DMS153 (cell line): ENCODE measurements at regions not wholly inside any gene's neighbourhood (a gene's known extent, or its start where the extent isn't known, plus 50 kb on each side); places are given as distances from the start of the nearest gene placed in this dataset.

Source experiments
- DNase-seq: peaks from one replicate; lab custom pipeline; 2025; lab: John Stamatoyannopoulos, UW

GRCh38 chr3:124407260-124407659 lies 323.0 kb upstream of the UMPS start:
- no peak for DNase-seq

GRCh38 chr3:124409650-124410275 lies 320.5 kb upstream of the UMPS start:
- no peak for DNase-seq

- DNase-seq: no peak
Observed at GRCh38 chr3:124410471-124410870, 319.8 kb upstream of the UMPS start.

- no peak for DNase-seq
Observed at GRCh38 chr3:124411728-124412127, 318.5 kb upstream of the UMPS start.

GRCh38 chr3:124412644-124413043 lies 317.6 kb upstream of the UMPS start:
- DNase-seq: no peak

- no peak for DNase-seq
Observed at GRCh38 chr3:124413393-124413792, 316.9 kb upstream of the UMPS start.

- no peak for DNase-seq
Observed at GRCh38 chr3:124413989-124414598, 316.2 kb upstream of the UMPS start.

- no peak for DNase-seq
Observed at GRCh38 chr3:124415446-124415960, 314.7 kb upstream of the UMPS start.

- DNase-seq: no peak
Observed at GRCh38 chr3:124419303-124419702, 310.9 kb upstream of the UMPS start.

- no peak for DNase-seq
Observed at GRCh38 chr3:124420392-124420791, 309.9 kb upstream of the UMPS start.

- no peak for DNase-seq
Observed at GRCh38 chr3:124422805-124423204, 307.4 kb upstream of the UMPS start.

GRCh38 chr3:124424396-124424795 lies 305.9 kb upstream of the UMPS start:
- no peak for DNase-seq

- DNase-seq: no peak
Observed at GRCh38 chr3:124425972-124426371, 304.3 kb upstream of the UMPS start.

- no peak for DNase-seq
Observed at GRCh38 chr3:124428372-124429128, 301.7 kb upstream of the UMPS start.

GRCh38 chr3:124429129-124429815 lies 301.0 kb upstream of the UMPS start:
- peak; percentile 92 for DNase-seq

GRCh38 chr3:124431331-124431994 lies 298.8 kb upstream of the UMPS start:
- no peak for DNase-seq

- DNase-seq: no peak
Observed at GRCh38 chr3:124434176-124434575, 296.1 kb upstream of the UMPS start.

GRCh38 chr3:124435467-124435866 lies 294.8 kb upstream of the UMPS start:
- no peak for DNase-seq

GRCh38 chr3:124438813-124439212 lies 291.4 kb upstream of the UMPS start:
- no peak for DNase-seq

GRCh38 chr3:124439603-124440002 lies 290.6 kb upstream of the UMPS start:
- no peak for DNase-seq

- no peak for DNase-seq
Observed at GRCh38 chr3:124441766-124442165, 288.5 kb upstream of the UMPS start.

GRCh38 chr3:124442463-124442862 lies 287.8 kb upstream of the UMPS start:
- DNase-seq: no peak
